ENCODE measurements at regions not wholly inside any gene's neighbourhood (a gene's known extent, or its start where the extent isn't known, plus 50 kb on each side); places are given as distances from the start of the nearest gene placed in this dataset.

- Histone ChIP-seq H3K4me3 (ENCODE audit: low read length) (no peak overlapping the region), H3K27me3 (ENCODE audit: insufficient read depth, low read depth, low read length) (no peaks in the 10 kb centered on the region), H2AFZ (ENCODE audit: low read depth, low read length) (no peak overlapping the region), H3K4me2 (ENCODE audit: low read length) (no peak overlapping the region), H3F3A (ENCODE audit: insufficient read depth, low read length, poor library complexity, severe bottlenecking) (no peaks in the 10 kb centered on the region), H3K36me3 (ENCODE audit: insufficient read depth, low read length) (no peaks in the 10 kb centered on the region), H4K20me1 (ENCODE audit: insufficient read depth) (no peaks in the 10 kb centered on the region), H3K9me3 (ENCODE audit: low read length) (no peaks in the 10 kb centered on the region), H3K9ac (ENCODE audit: low read length) (no peak overlapping the region), H3K79me2 (replicated peaks; ENCODE audit: insufficient read depth, low read length) (no peaks in the 10 kb centered on the region), H3K9me2 (ENCODE audit: insufficient read depth, low read length) (no peaks in the 10 kb centered on the region), H3K27ac (ENCODE audit: low read length) (no peak overlapping the region)
- TF ChIP-seq REST (IDR thresholded peaks at IDR 0.05; ENCODE audit: borderline replicate concordance) (no peak), CTCF (IDR thresholded peaks at IDR 0.05; ENCODE audit: poor library complexity, severe bottlenecking) (no peak), RAD21 (conservative IDR thresholded peaks at IDR 0.05) (no peak), TAF1 (IDR thresholded peaks at IDR 0.05; ENCODE audit: low read depth) (no peak), EP300 (conservative IDR thresholded peaks at IDR 0.05; ENCODE audit: poor library complexity, severe bottlenecking) (no peak), MXI1 (conservative IDR thresholded peaks at IDR 0.05; ENCODE audit: poor library complexity, severe bottlenecking) (no peak), SMC3 (conservative IDR thresholded peaks at IDR 0.05; ENCODE audit: poor library complexity) (no peak), POLR2AphosphoS5 (IDR thresholded peaks at IDR 0.05) (no peak), EZH2 (IDR thresholded peaks at IDR 0.05; ENCODE audit: borderline replicate concordance, insufficient read depth, low read length, poor library complexity, severe bottlenecking) (no peak)
These were observed 381.5 kb upstream of the CNTNAP2 start for GRCh38 chr7:145735061-145735460.

GRCh38 chr7:145732521-145732920 lies 384.1 kb upstream of the CNTNAP2 start:
- no peak overlapping the region for H3K4me2 ChIP-seq (ENCODE audit: low read length)
- no peaks in the 10 kb centered on the region for H3K9me3 ChIP-seq (ENCODE audit: low read length)
- TF ChIP-seq TAF1 (IDR thresholded peaks at IDR 0.05; ENCODE audit: low read depth) (no peak), CTCF (IDR thresholded peaks at IDR 0.05; ENCODE audit: poor library complexity, severe bottlenecking) (no peak), MXI1 (conservative IDR thresholded peaks at IDR 0.05; ENCODE audit: poor library complexity, severe bottlenecking) (no peak), EP300 (conservative IDR thresholded peaks at IDR 0.05; ENCODE audit: poor library complexity, severe bottlenecking) (no peak), EZH2 (IDR thresholded peaks at IDR 0.05; ENCODE audit: borderline replicate concordance, insufficient read depth, low read length, poor library complexity, severe bottlenecking) (no peak), RAD21 (conservative IDR thresholded peaks at IDR 0.05) (no peak)

More at GRCh38 chr7:145732521-145732920, 384.1 kb upstream of the CNTNAP2 start:
- H4K20me1 ChIP-seq (ENCODE audit: insufficient read depth): no peaks in the 10 kb centered on the region
- no peak overlapping the region for H3K4me3 ChIP-seq (ENCODE audit: low read length)
- H3K27me3 ChIP-seq (ENCODE audit: insufficient read depth, low read depth, low read length): no peaks in the 10 kb centered on the region
- H3K9me2 ChIP-seq (ENCODE audit: insufficient read depth, low read length): no peaks in the 10 kb centered on the region
- no peaks in the 10 kb centered on the region for H3K36me3 ChIP-seq (ENCODE audit: insufficient read depth, low read length)
- H2AFZ ChIP-seq (ENCODE audit: low read depth, low read length): no peak overlapping the region
- H3F3A ChIP-seq (ENCODE audit: insufficient read depth, low read length, poor library complexity, severe bottlenecking): no peaks in the 10 kb centered on the region
- H3K9ac ChIP-seq (ENCODE audit: low read length): no peak overlapping the region
- no peak overlapping the region for H3K27ac ChIP-seq (ENCODE audit: low read length)
- no peaks in the 10 kb centered on the region for H3K79me2 ChIP-seq (replicated peaks; ENCODE audit: insufficient read depth, low read length)

Data from neural cell (in vitro differentiated cells).